OCI-LY1 (cell line): ENCODE measurements at regions not wholly inside any gene's neighbourhood (a gene's known extent, or its start where the extent isn't known, plus 50 kb on each side); places are given as distances from the start of the nearest gene placed in this dataset.

ENCODE experiments used
- EZH2 ChIP-seq: fragments of 200-600 bp; sonication (generic), shearing (Covaris generic); IDR thresholded peaks from 2 replicates; pipeline ENCODE4 v1.8.0; 2017; ENCODE audit warnings: borderline replicate concordance, mixed run types, mild to moderate bottlenecking, antibody characterized with exemption, low read length, moderate library complexity, mixed read lengths
- TF ChIP-seq, protein P1 (sequence below): fragments of 200-600 bp; sonication (generic), shearing (Covaris generic); IDR thresholded peaks from 2 replicates; pipeline ENCODE4 v1.5.1; 2017; ENCODE audit warnings: mild to moderate bottlenecking, antibody characterized with exemption, low read length, moderate library complexity, mixed read lengths

DNA sequence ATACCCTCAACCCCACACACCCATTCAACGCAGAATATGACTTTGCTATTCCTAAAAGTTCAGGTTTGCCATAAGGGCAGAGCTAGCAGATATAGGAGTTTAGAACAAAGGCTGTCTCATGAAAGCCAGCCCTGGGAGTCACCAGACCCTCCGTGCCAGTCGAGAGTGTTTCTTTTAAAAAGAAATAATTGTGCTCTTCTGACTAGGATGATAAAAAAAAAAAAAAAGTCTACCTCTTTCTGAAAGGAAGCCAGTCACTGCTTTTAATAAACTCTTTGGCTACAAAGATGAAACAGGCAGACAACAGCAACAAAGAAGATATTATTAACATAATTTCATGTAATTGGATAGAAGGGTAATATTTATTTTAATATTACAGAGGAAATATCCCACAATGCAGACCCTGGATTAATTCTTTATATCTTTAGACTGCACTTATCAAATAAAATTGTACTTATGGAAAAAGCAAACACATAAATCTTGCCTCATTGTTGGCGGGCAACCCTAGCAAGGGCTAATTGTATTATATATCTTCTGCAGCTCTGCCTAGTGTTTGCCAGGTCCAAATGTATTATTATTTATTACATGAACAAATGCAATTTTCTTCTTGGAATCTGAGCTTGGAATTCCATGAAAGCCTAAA, 277.5 kb upstream of the DYNLRB2 start:
- TF ChIP-seq, protein P1, sequence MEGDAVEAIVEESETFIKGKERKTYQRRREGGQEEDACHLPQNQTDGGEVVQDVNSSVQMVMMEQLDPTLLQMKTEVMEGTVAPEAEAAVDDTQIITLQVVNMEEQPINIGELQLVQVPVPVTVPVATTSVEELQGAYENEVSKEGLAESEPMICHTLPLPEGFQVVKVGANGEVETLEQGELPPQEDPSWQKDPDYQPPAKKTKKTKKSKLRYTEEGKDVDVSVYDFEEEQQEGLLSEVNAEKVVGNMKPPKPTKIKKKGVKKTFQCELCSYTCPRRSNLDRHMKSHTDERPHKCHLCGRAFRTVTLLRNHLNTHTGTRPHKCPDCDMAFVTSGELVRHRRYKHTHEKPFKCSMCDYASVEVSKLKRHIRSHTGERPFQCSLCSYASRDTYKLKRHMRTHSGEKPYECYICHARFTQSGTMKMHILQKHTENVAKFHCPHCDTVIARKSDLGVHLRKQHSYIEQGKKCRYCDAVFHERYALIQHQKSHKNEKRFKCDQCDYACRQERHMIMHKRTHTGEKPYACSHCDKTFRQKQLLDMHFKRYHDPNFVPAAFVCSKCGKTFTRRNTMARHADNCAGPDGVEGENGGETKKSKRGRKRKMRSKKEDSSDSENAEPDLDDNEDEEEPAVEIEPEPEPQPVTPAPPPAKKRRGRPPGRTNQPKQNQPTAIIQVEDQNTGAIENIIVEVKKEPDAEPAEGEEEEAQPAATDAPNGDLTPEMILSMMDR: no peak
- TF ChIP-seq EZH2: no peak
